OCI-LY7 (cell line): ENCODE measurements at regions not wholly inside any gene's neighbourhood (a gene's known extent, or its start where the extent isn't known, plus 50 kb on each side); places are given as distances from the start of the nearest gene placed in this dataset.

Experiments
- BruUV-seq: library from RNA; stranded (reverse); fragments of 400-500 nt; replicated peaks from 2 replicates; lab custom pipeline; 2021; lab: Mats Ljungman, UMichigan
- CTCF ChIA-PET: fragments of 300-600 bp; sonication (Branson Sonifier 250); formaldehyde crosslinking; loops from one replicate; lab custom pipeline; 2022; ENCODE audit warnings: antibody characterized with exemption; ENCODE audit not compliant: unreplicated experiment; lab: Charles Lee
- POLR2A ChIA-PET: fragments of 300-600 bp; sonication (Branson Sonifier 250); formaldehyde crosslinking; loops from one replicate; lab custom pipeline; 2022; ENCODE audit warnings: antibody characterized with exemption; lab: Charles Lee
- DNase-seq: peaks from one replicate; pipeline ENCODE4 v3.0.0-alpha.2; 2015; ENCODE audit warnings: low spot score
- H2AFZ ChIP-seq: fragments of 200-600 bp; sonication (generic), shearing (Covaris generic); 2 replicates; pipeline ENCODE4 v1.6.1; 2014; ENCODE audit warnings: mild to moderate bottlenecking, antibody characterized with exemption, low read length, moderate library complexity
- H3K27ac ChIP-seq: fragments of 200-600 bp; sonication (generic); 2 replicates; pipeline ENCODE4 v1.5.1; 2014; ENCODE audit warnings: mixed run types, low read depth, mild to moderate bottlenecking, moderate library complexity, low read length, inconsistent platforms; ENCODE audit not compliant: poor library complexity, severe bottlenecking
- H3K36me3 ChIP-seq: fragments of 200-600 bp; sonication (generic); 2 replicates; pipeline ENCODE4 v1.6.1; 2014; ENCODE audit warnings: mild to moderate bottlenecking, antibody characterized with exemption, low read length, moderate library complexity, mixed read lengths; ENCODE audit not compliant: insufficient read depth
- H3K4me1 ChIP-seq: fragments of 200-600 bp; sonication (generic); 2 replicates; pipeline ENCODE4 v1.5.1; 2014; ENCODE audit warnings: mild to moderate bottlenecking, low read length; ENCODE audit not compliant: insufficient read depth, poor library complexity, severe bottlenecking
- H3K4me2 ChIP-seq: fragments of 200-600 bp; sonication (generic); 2 replicates; pipeline ENCODE4 v1.6.1; 2014; ENCODE audit warnings: mild to moderate bottlenecking, low read length
- H3K4me3 ChIP-seq: fragments of 200-600 bp; sonication (generic); 2 replicates; pipeline ENCODE4 v1.5.1; 2014; ENCODE audit warnings: mild to moderate bottlenecking, low read depth, low read length; ENCODE audit not compliant: poor library complexity, severe bottlenecking
- H3K79me2 ChIP-seq: fragments of 200-600 bp; sonication (generic); 2 replicates; pipeline ENCODE4 v1.6.1; 2016; ENCODE audit warnings: low read depth, mild to moderate bottlenecking, low read length, moderate library complexity, mixed read lengths; ENCODE audit not compliant: insufficient read depth
- H3K9me2 ChIP-seq: fragments of 200-600 bp; sonication (generic); 2 replicates; pipeline ENCODE4 v1.6.1; 2016; ENCODE audit warnings: mild to moderate bottlenecking, low read length, mixed read lengths; ENCODE audit not compliant: insufficient read depth
- H3K9me3 ChIP-seq: fragments of 200-600 bp; sonication (generic); 2 replicates; pipeline ENCODE4 v1.6.1; 2014; ENCODE audit warnings: mild to moderate bottlenecking, mixed run types, low read length, mixed read lengths
- H4K20me1 ChIP-seq: fragments of 200-600 bp; sonication (generic); 2 replicates; pipeline ENCODE4 v1.6.1; 2014; ENCODE audit warnings: mild to moderate bottlenecking, antibody characterized with exemption, low read length, moderate library complexity, mixed read lengths; ENCODE audit not compliant: insufficient read depth
- CTCF ChIP-seq: fragments of 200-600 bp; sonication (generic); conservative IDR thresholded peaks from 2 replicates; pipeline ENCODE4 v1.5.1; 2014; ENCODE audit warnings: mild to moderate bottlenecking, antibody characterized with exemption, low read length, moderate library complexity, mixed read lengths
- EZH2phosphoT487 ChIP-seq: fragments of 200-600 bp; sonication (generic); IDR thresholded peaks from 2 replicates; pipeline ENCODE4 v1.6.1; 2018; ENCODE audit warnings: low read depth, borderline replicate concordance, mild to moderate bottlenecking, mixed run types, antibody characterized with exemption, low read length, moderate library complexity, mixed read lengths
- intact Hi-C: fragments of 100-400 bp; cut with micrococcal nuclease; formaldehyde crosslinking; loops from one replicate; pipeline ENCODE4 v1.10.0; 2022; ENCODE audit not compliant: unreplicated experiment

- no peaks in the 10 kb centered on the region for H3K9me2 ChIP-seq
- TF ChIP-seq EZH2phosphoT487 (no peak), CTCF (no peak)
- H3K9me3 ChIP-seq: no peaks in the 10 kb centered on the region
- H3K36me3 ChIP-seq: no peaks in the 10 kb centered on the region
- H3K79me2 ChIP-seq: no peaks in the 10 kb centered on the region
- H4K20me1 ChIP-seq: no peaks in the 10 kb centered on the region
- H3K4me1 ChIP-seq: no peaks in the 10 kb centered on the region
- intact Hi-C loops: no loop called here
- no peak overlapping the region for H3K4me3 ChIP-seq
- H2AFZ ChIP-seq: no peak overlapping the region
- H3K4me2 ChIP-seq: no peak overlapping the region
- DNase-seq: no peak
- POLR2A ChIA-PET: no interaction called here
- CTCF ChIA-PET: no interaction called here
- H3K27ac ChIP-seq: no peak overlapping the region
- no TSS peak for BruUV-seq
Observed at GRCh38 chr2:53111406-53111805, 656.2 kb upstream of the CHAC2 start.

- DNase-seq: no peak
- Histone ChIP-seq H3K4me3 (no peak overlapping the region), H3K36me3 (no peaks in the 10 kb centered on the region), H3K79me2 (no peaks in the 10 kb centered on the region), H3K4me2 (no peak overlapping the region), H3K9me2 (no peaks in the 10 kb centered on the region), H3K9me3 (no peaks in the 10 kb centered on the region), H4K20me1 (no peaks in the 10 kb centered on the region), H3K27ac (no peak overlapping the region), H2AFZ (no peak overlapping the region), H3K4me1 (no peaks in the 10 kb centered on the region)
- CTCF ChIA-PET: no interaction called here
- intact Hi-C loops: no loop called here
- BruUV-seq: no TSS peak
- TF ChIP-seq CTCF: no peak
- no peak for TF ChIP-seq EZH2phosphoT487
- POLR2A ChIA-PET: no interaction called here
Observed at GRCh38 chr2:53111004-53111403, 656.6 kb upstream of the CHAC2 start.

GRCh38 chr2:53108246-53108645 lies 659.4 kb upstream of the CHAC2 start:
- ChIA-PET POLR2A (no interaction called here), CTCF (no interaction called here)
- Histone ChIP-seq H3K4me3 (no peak overlapping the region), H3K79me2 (no peaks in the 10 kb centered on the region), H3K27ac (no peak overlapping the region), H3K4me1 (no peaks in the 10 kb centered on the region), H3K9me2 (no peaks in the 10 kb centered on the region), H3K9me3 (no peaks in the 10 kb centered on the region), H2AFZ (no peak overlapping the region), H3K36me3 (no peaks in the 10 kb centered on the region), H4K20me1 (no peaks in the 10 kb centered on the region), H3K4me2 (no peak overlapping the region)
- no peak for TF ChIP-seq EZH2phosphoT487
- TF ChIP-seq CTCF: no peak
- intact Hi-C loops: no loop called here
- BruUV-seq: no TSS peak
- no peak for DNase-seq
